ENCODE measurements at regions not wholly inside any gene's neighbourhood (a gene's known extent, or its start where the extent isn't known, plus 50 kb on each side); places are given as distances from the start of the nearest gene placed in this dataset.
A peak's percentile ranks its signal among the peaks of the same experiment; 100 is the strongest.

GRCh38 chr5:74309050-74309449, 331.5 kb downstream of the ENC1 start:
- DNase-seq = no peak

GRCh38 chr5:74306845-74307244, 333.7 kb downstream of the ENC1 start:
- DNase-seq = no peak

GRCh38 chr5:74304536-74304935, 336.0 kb downstream of the ENC1 start:
- DNase-seq = no peak

DNA sequence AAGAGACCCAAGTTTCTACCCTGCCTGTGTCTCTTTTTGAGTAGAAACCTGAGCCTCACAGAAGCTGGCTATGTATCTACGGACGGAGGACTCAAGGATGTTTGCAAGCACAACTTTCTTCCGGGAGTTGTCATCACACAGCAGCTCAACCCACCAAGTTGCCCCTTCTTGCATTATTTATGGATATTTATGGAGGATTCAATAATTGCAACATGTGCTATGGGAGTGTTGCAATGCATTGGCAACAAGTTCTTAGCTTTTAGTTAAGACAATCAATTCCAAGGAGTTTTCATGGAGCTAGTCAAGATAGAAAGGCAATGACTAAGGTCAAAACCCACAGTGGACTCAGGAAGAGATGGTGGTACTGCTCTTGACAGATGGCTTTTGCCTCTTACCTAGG, 336.9 kb downstream of the ENC1 start:
- DNase-seq = no peak

- no peak for DNase-seq
These were observed 339.0 kb downstream of the ENC1 start for GRCh38 chr5:74301576-74301975.

DNA sequence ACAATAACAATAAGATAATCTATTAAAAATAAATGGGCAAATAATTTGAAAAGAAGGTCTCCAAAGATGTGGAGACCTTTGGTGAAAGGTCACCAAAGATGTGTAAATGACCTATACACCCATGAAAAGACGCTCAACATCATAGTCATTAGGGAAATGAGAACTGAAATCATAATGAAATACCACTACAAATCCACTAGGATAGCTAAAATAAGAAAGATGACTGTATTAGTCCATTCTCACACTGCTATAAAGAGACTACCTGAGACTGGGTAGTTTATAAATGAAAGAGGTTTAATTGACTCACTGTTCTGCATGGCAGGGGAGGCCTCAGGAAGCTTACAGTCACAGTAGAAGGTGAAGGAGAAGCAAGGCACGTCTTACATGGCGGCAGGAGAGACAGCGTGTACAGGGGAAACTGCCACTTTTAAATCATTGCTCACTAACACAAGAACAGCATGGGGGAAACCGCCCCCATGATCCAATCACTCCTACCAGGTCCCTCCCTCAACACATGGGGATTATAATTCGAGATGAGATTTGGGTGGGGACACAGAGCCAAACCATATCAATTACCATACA, 339.6 kb downstream of the ENC1 start:
- no peak for DNase-seq

DNA sequence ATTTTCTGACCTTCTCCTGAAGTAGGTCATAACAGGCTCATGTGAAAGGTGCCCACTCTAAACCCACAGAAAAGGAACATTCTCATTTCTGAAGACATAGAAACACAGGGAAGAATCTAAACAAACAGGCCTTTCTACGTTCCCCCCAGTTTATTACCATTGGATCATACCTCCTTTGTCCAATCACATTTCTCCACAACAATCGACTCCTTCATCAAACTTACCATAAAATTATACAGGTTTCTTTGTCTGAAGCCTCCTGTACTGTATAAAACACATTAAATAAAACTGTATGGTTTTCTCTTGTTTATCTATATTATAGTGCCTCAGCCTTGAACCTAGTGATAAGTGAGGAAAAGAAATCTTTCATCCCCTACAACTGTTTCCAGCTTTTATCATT, 340.7 kb downstream of the ENC1 start:
- DNase-seq = no peak

DNA sequence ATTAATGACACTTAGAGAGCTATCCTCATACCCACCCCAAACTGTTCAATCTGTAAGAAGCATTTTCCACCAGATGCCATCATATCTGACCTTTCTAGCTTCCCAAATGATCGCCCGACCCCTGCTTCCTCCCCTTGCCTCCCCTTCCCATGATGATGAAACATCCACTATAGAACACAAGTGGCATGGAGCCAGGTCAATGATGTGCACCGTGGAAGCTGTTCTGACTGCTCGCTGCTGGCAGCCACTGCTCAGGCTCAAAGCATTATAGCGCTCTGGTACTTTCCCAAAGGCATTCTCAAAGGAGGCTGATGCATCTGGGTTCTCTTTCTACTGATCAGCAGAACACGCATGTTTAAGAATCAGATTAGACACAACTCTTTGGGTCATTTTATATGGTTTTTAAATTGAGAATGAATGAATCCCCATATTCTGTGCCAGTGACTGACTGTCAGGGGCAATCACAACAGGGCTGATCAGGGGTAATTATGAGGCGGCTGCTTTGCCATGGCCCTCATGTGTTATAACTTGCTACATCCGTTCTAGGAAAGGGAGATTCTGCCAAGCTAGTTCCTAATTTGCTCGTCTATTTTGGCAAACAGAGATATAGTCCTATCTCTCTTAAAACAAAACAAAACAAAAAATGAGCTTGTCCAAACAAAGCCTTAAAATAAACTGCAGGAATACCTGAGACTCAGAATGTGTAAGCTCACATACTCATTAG, 343.7 kb downstream of the ENC1 start:
- DNase-seq = no peak

DNA sequence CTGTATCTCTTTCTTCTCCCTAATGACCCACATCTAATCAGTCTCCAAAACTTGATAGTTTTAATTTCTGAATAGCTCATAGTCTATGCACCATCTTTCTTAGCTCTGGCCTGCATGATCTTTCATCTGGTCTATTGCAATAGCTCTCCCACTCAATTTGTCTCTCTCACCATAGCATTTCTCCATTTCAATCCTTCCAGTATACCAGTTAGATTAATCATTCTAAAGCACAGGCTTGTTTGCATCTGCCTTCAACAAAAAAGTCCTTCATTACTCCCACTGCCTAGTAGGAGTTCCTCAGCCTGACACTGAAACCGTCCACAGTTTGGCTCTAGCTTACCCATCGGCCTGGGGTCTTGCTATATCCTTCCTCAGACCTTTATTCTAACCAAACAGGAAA, 344.9 kb downstream of the ENC1 start:
- no peak for DNase-seq

DNA sequence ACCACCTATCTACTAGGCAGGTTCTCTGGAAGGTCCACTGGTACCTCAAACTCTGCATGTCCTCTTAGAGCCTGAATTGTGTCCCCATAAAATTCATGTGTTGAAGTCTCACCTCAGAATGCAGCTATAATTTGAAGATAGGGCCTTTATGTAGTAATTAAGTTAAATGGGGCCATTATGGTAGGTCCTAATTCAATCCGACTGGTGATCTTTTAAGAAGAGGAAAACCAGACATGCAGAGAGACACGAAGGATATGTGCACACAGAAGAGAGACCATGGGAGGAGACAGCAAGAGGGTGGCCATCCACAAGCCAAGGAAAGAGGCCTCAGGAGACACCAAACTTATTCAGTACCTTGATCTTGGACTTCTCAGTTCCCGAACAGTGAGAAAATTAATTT, 345.4 kb downstream of the ENC1 start:
- no peak for DNase-seq

- peak; percentile 6 to 95 for DNase-seq
These were observed 346.3 kb downstream of the ENC1 start for GRCh38 chr5:74294231-74294705.

DNA sequence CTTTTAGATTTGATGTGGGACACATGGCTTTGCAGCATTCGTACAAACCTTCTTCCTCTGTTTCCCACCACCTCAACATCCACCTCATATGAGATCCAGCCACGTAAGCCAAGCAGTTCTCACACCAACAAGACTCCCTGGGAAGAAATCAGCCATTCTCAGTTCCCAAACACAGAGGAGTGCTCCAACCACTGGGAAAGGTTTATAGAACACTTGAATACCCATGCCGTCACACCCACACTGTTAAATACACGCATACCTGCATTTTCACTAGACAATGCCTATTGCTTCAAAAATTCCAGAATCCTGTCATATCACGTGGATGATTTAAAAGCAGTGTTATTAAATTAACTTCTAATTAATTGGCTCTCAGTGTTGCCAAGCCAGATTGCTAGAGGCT, 347.3 kb downstream of the ENC1 start:
- DNase-seq = no peak

GRCh38 chr5:74290634-74291241, 349.8 kb downstream of the ENC1 start:
- DNase-seq = no peak

GRCh38 chr5:74289691-74290090, 350.8 kb downstream of the ENC1 start:
- DNase-seq = no peak

- DNase-seq = no peak
These were observed 351.3 kb downstream of the ENC1 start for GRCh38 chr5:74289238-74289637.

DNA sequence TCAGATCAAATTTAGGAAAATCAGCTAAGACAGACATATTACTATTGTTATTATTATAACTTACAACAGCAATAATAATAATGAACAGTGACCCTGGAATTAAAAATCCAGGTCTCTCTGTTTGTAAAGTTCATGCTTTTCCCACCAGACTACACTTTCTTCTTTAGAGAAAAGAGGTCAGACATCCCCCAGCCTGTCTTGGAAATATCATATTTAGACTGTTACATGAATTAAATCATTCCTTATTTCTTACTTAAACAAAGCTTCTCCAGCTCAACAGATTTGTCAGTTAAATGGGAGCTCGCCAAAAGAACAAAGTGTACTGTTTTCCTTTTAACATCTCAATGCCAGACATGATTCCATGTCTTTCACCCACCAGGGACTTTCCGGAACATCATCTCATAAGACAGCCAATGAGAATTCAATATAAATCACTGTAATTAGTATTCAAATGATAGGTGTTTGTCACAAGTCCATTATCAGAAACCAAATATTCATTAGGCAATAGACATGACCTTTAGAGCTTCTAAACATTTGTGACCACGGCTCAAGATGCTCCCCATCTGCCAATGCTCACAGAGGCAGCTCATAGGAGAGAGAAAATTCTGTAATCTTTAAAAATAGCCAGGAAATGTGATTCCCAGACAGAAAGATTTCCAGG, 351.9 kb downstream of the ENC1 start:
- no peak for DNase-seq

DNA sequence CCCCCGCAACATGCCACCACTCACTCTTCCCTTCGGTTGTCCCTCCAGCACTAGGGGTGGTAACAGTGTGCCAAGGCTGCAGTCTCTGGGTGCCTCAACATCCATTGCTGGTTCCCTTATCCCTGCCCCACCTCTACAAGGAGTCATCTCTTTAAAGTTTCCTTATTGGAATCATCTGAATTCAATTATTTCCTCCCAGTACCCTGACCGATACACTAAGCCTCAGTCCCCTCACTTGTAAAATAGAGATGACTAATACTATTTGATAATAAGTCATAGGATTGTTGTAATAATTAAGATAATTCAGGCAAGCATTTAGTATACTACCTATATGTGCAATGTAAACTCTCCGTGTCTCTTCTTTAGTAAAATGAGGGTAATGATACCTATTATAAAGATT, 352.5 kb downstream of the ENC1 start:
- no peak for DNase-seq

DNA sequence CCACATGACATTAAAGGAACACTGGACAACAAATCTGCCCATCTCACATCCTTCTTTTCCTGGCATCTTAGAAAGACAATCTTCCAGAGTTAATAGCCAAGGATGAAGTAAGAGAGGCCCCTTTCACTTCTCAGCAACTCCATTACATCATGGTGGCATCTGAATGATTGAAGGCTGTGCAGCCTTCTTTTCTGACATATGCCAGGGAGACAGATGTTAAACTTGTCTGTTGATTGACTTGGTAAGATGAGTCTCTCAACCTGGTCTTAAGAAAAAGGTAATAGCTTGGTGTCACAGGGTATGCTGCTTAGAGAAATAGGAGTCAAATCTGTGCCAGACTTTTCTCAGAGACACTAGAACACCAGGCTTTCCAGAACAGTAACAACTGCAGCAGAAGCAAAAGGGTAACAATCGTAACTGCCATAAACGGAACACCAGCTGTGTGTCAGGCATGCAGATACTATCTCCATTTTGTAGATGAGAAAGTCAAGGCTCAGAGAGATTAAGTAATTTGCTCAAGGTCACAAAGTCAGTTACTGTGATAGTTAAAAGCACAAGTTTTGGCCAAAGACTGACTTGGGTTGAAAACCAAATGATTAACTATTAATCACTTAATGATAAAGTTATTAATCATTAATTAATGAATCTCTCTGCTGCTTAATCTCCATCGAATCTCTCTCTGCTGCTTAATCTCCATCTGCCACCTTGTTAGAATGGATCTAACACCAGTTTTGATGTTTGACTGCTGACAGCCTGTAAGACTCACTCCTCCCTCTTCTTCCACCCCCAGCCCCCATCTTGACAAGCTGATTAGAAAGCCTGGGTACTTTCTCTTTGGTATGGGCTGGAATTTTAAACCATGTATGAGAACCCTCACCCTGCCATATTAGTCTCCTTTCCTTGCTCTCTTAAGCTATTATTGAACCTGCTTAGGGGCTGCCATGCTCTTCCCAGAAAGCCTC, 353.5 kb downstream of the ENC1 start:
- no peak for DNase-seq

DNA sequence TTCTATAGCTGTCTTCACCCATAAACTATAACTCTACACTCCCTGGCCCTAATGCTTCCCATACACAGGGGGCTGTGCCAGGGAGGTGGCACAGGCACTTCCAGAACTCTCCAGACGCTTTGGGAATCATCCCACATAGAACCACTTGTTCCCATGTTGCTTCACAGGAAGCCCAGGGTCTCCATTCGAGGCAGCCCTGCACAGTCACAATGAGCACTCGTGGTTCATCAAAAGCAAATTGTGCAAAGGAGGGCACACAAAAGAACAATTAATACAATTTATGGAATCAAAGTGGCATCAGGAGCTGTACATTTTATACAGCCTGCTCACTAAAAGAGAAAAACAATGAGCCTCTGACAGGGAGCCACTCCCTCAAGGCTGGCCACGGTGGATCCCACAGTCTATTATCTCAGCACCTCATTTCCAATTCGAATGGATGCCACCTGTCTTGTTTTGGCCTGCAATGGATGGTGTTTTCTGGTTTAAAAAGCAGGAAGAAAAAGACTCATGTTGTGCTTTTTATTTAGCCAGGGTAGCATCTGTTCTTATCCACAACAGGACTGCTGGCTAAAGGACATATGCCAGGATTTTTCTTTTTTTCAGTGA, 354.8 kb downstream of the ENC1 start:
- DNase-seq = no peak

DNA sequence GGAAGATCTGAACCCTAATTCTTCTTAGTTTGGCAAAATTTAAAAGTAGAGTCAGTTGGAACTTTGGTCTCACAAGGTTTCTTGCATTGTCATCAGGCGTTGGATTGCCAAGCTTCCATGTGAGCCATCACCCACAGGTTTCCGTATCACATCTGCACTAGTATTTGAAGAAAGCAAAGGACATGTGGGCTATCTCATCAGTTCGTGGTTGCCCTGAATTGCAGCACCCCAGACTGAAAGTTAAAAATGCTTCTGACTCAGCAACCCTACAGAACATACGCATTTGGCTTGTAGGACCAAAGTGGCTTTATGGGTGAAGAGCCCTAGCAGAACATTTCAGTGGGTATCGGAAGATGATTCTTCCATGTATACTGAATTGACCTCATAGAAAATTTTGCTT, 358.0 kb downstream of the ENC1 start:
- DNase-seq = peak in 1 of 2 donors; percentile 89

DNA sequence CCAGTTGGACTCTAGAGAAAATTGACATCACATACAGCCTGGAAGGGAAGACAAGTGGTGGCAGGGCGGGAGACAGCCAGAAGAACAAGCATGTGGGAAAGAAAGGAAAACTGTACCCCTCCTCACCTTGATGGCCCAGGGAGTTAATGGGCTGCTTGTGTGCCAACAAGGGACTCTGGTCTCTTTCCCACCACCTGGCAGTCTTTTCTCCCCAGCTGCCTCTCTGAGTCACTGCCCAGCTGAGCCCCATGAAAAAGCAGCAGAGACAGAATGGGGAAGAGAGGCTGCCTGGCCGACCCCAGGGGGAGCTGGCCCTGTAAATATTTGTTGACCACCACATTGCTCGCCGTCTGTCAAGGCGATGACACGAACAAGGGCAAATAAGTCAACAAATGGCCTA, 359.4 kb downstream of the ENC1 start:
- peak in 1 of 2 donors; percentile 23 for DNase-seq

GRCh38 chr5:74280306-74280705, 360.2 kb downstream of the ENC1 start:
- no peak for DNase-seq
